Heart right ventricle (tissue), 16 donors: ENCODE measurements at regions not wholly inside any gene's neighbourhood (a gene's known extent, or its start where the extent isn't known, plus 50 kb on each side); places are given as distances from the start of the nearest gene placed in this dataset.

Experiments
- ATAC-seq, 8 donors: fragments of 200-7000 bp; cut with Tn5 transposase; one replicate each; pipeline ENCODE4 v1.9.1; 2020; ENCODE audit warnings: mild to moderate bottlenecking in 8 of 8, moderate library complexity in 8 of 8, moderate number of reproducible peaks in 1 of 8
- DNase-seq, 2 donors: peaks; one replicate each; pipeline ENCODE4 v3.0.0-alpha.2; 2020
- H3K27ac ChIP-seq, 10 donors: fragments of 200-600 bp; sonication (generic) in 2 of 10; one replicate each; pipeline versions ENCODE4 v1.5.0 to v1.8.0; 2020 to 2022; ENCODE audit warnings: mild to moderate bottlenecking in 3 of 10
- H3K27me3 ChIP-seq, 7 donors: fragments of 200-600 bp; one replicate each; pipeline ENCODE4 v1.8.0; 2021 to 2022; ENCODE audit warnings: mild to moderate bottlenecking in 2 of 7
- H3K36me3 ChIP-seq, 9 donors: fragments of 200-600 bp; sonication (generic) in 1 of 9; one replicate each; pipeline versions ENCODE4 v1.5.0 to v1.8.0; 2020 to 2022; ENCODE audit warnings: mild to moderate bottlenecking in 2 of 9
- H3K4me1 ChIP-seq, 9 donors: fragments of 200-600 bp; sonication (generic) in 1 of 9; one replicate each; pipeline versions ENCODE4 v1.5.0 to v1.8.0; 2020 to 2022; ENCODE audit warnings: mild to moderate bottlenecking in 4 of 9
- H3K4me3 ChIP-seq, 10 donors: fragments of 200-600 bp; sonication (generic) in 2 of 10; one replicate each; pipeline versions ENCODE4 v1.5.0 to v1.8.0; 2020 to 2022; ENCODE audit warnings: mild to moderate bottlenecking in 7 of 10, moderate library complexity in 2 of 10
- H3K9me3 ChIP-seq, 11 donors: fragments of 200-600 bp in 10 of 11; sonication (generic) in 2 of 11; one replicate each; pipeline versions ENCODE4 v1.5.0 to v1.8.0; 2013 to 2022; ENCODE audit warnings: mild to moderate bottlenecking in 2 of 11, control low read depth in 1 of 11, moderate library complexity in 1 of 11
- CTCF ChIP-seq, 9 donors: fragments of 200-600 bp; sonication (generic) in 2 of 9; IDR thresholded peaks; one replicate each; pipeline versions ENCODE4 v1.5.0 to v1.8.0; 2021 to 2022; ENCODE audit warnings: antibody characterized with exemption in 9 of 9, mild to moderate bottlenecking in 5 of 9, moderate library complexity in 1 of 9
- WGBS, 2 donors: extraction: QIAGEN DNeasy Blood & Tissue Kit; methylation state at CpG; one replicate each; pipeline ENCODE4 v1.1.7; 2013; ENCODE audit warnings: inconsistent platforms in 1 of 2; 5-methylcytosine and 5-hydroxymethylcytosine counted together
- intact Hi-C, 10 donors: fragments of 100-400 bp; cut with DNase I; formaldehyde crosslinking; loops; one replicate each; pipeline versions ENCODE4 v1.11.1 to v1.14.2; 2022
- donor health status: Arrhythmogenic right ventricular cardiomyopathy.
- donor health status: ischemic (EF 13 %, LVEDD 7.1; RV severe dilation, severe dysfunction).
- donor health status: healthy with polysubstance abuse.
- donor health status: DM: no; HTN: yes; CAD: no.
- donor health status: DM: no; HTN: no; CAD: no.
- donor health status: ischemic (EF 25% LVEDD 6.9; RV normal size, moderate dysfunction).
- donor health status: ischemic (EF 25% LVEDD 5.7; RV mildly dilated, moderate dysfunction).
- donor health status: healthy.
- donor health status: DM: yes; HTN: yes; CAD: no.
- donor health status: Ischemic cardiomyopathy.
- donor health status: ischemic (EF 35%, LVEDD 5.7; RV mildly dilated, moderate dysfunction).
- donor health status: nonischemic (EF 11% LVEDD 7.7; RV severe dilation, severe dysfunction).
- donor health status: DM: yes; HTN: yes; CAD: no.
- donor health status: PGD.
- donor health status: ischemic (EF 29% LVEDD 5.4; RV normal size, mild dysfunction).
- donor health status: nonischemic (EF 23%, LVEDD 6.1; RV moderate dilation, normal function).

- intact Hi-C loops, result no loop called here
- Histone ChIP-seq H3K27me3 (no peaks in the 10 kb centered on the region), H3K4me1 (no peaks in the 10 kb centered on the region), H3K27ac (no peak overlapping the region), H3K36me3 (no peaks in the 10 kb centered on the region), H3K9me3 (no peaks in the 10 kb centered on the region), H3K4me3 (no peak overlapping the region)
- TF ChIP-seq CTCF (IDR thresholded peaks at IDR 0.05), result no peak
- no peak for ATAC-seq
- DNase-seq, result no peak
- WGBS, 2 donors, result 87 to 93% methylated on average over 2 of the region's 2 CpGs
Observed at GRCh38 chr2:162912787-162913186, 74.2 kb upstream of the KCNH7 start.

DNA sequence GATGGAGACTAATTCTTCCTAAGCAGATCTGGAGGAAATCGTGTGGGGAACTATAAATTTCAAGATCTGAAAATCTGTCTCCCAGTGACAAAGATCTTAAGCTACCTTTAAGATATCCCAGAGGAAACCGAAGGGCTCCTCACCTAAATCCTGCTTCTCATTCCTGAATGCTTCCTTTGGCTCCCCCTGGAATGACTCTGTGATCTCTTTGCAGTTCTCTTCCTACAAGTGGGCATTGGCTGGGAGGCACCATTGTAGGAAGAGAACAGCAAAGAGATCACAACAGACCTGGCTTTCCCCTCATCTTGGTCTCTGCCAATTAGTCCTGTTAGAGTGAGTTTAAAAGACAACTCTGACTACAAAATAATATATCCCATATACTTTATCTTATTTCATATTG is 70.0 kb upstream of the KCNH7 start:
- no peaks in the 10 kb centered on the region for H3K4me1 ChIP-seq
- no peaks in the 10 kb centered on the region for H3K27me3 ChIP-seq
- no peak for DNase-seq
- 57 to 64% methylated on average over 2 of the region's 2 CpGs for WGBS, 2 donors
- H3K36me3 ChIP-seq, result no peaks in the 10 kb centered on the region
- intact Hi-C loops, result no loop called here
- H3K27ac ChIP-seq, result no peak overlapping the region
- no peaks in the 10 kb centered on the region for H3K9me3 ChIP-seq
- no peak overlapping the region for H3K4me3 ChIP-seq
- TF ChIP-seq CTCF (IDR thresholded peaks at IDR 0.05), result no peak
- no peak for ATAC-seq

- intact Hi-C loops, result loop anchor here in 2 of 10 donors (5.0 kb wide), 2 partner anchors 242 to 1586 kb away; no protein-coding TSS in a partner anchor
- Histone ChIP-seq H3K9me3 (no peaks in the 10 kb centered on the region), H3K4me1 (peaks cover 0 to 3% (median 0%) of the 10 kb centered on the region in 9 donors), H3K36me3 (no peaks in the 10 kb centered on the region), H3K27me3 (no peaks in the 10 kb centered on the region), H3K4me3 (no peak overlapping the region), H3K27ac (no peak overlapping the region)
- 32 to 34% methylated on average over 4 of the region's 4 CpGs for WGBS, 2 donors
- DNase-seq (no peak), ATAC-seq (no peak)
- peak in 7 of 9 donors; percentile 27 to 63 (median 41) for TF ChIP-seq CTCF (IDR thresholded peaks at IDR 0.05)
Observed at GRCh38 chr2:162890690-162891311, 52.2 kb upstream of the KCNH7 start.

DNA sequence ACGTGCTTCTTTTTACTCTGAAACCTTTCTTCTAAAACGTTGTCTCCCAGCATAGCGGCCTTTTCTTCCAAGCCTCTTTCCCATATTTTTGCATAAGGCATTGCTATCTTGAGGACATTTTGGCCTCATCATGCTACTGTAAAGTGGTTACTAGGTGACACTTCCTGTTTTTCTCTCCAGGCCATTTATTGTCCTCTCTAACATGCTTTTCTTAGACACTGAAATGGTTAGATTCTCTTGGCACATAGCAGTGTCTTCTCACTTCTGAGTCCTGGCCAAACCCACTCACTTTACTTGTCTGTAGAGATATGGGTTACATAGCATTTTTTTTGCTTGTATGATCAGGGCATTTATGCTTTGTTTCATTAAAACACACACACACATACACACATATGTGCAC is 50.1 kb upstream of the KCNH7 start:
- Histone ChIP-seq H3K4me1 (peaks cover 0 to 3% (median 0%) of the 10 kb centered on the region in 9 donors), H3K36me3 (no peaks in the 10 kb centered on the region), H3K4me3 (no peak overlapping the region), H3K27me3 (no peaks in the 10 kb centered on the region), H3K9me3 (no peaks in the 10 kb centered on the region), H3K27ac (no peak overlapping the region)
- WGBS, 2 donors, result 51 to 54% methylated on average over 3 of the region's 3 CpGs
- DNase-seq, result no peak
- no peak for TF ChIP-seq CTCF (IDR thresholded peaks at IDR 0.05)
- ATAC-seq, result no peak
- intact Hi-C loops, result no loop called here
